DOHH2 (cell line): ENCODE measurements at regions not wholly inside any gene's neighbourhood (a gene's known extent, or its start where the extent isn't known, plus 50 kb on each side); places are given as distances from the start of the nearest gene placed in this dataset.

Source experiments
- EZH2phosphoT487 ChIP-seq: fragments of 200-600 bp; sonication (generic); IDR thresholded peaks from 2 replicates; pipeline ENCODE4 v1.6.1; 2017; ENCODE audit warnings: borderline replicate concordance, mild to moderate bottlenecking, antibody characterized with exemption, low read length, moderate library complexity, mixed read lengths
- TF ChIP-seq, protein P1 (sequence below): fragments of 200-600 bp; sonication (generic); IDR thresholded peaks from one replicate; pipeline ENCODE4 v1.5.1; 2014; ENCODE audit warnings: antibody characterized with exemption, mild to moderate bottlenecking, low read depth, low read length; ENCODE audit not compliant: poor library complexity, severe bottlenecking

DNA sequence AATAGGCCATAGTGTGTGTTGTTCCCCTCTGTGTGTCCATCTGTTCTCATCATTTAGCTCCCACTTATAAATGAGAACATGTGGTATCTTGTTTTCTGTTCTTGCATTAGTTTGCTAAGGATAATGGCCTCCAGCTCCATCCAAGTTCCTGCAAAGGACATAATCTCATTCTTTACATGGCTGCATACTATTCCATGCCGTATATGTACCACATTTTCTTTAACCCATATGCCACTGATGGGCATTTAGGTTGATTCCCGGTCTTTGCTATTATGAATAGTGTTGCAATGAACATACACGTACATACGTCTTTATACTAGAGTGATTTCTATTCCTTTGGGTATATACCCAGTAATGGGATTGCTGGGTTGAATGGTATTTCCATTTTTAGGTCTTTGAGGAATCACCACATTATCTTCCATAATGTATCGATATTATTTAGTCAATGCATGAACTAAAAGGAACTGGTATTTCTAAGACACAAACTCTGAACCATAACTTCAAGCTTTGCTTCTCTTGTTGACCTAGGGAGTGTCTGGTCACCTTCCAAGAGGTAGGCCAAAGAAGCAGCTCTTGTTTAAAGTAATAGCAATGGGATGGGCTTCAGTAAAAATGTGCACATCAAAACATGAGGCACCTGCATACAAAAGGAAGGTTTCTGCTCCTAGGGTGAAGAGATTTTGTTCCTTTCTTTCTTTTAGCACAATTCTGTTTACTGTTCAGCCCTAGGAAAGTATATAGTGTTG lies 343.0 kb upstream of the ARID1B start:
- TF ChIP-seq, protein P1, sequence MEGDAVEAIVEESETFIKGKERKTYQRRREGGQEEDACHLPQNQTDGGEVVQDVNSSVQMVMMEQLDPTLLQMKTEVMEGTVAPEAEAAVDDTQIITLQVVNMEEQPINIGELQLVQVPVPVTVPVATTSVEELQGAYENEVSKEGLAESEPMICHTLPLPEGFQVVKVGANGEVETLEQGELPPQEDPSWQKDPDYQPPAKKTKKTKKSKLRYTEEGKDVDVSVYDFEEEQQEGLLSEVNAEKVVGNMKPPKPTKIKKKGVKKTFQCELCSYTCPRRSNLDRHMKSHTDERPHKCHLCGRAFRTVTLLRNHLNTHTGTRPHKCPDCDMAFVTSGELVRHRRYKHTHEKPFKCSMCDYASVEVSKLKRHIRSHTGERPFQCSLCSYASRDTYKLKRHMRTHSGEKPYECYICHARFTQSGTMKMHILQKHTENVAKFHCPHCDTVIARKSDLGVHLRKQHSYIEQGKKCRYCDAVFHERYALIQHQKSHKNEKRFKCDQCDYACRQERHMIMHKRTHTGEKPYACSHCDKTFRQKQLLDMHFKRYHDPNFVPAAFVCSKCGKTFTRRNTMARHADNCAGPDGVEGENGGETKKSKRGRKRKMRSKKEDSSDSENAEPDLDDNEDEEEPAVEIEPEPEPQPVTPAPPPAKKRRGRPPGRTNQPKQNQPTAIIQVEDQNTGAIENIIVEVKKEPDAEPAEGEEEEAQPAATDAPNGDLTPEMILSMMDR: no peak
- no peak for TF ChIP-seq EZH2phosphoT487
